Omental fat pad (tissue), 3 donors: ENCODE measurements at regions not wholly inside any gene's neighbourhood (a gene's known extent, or its start where the extent isn't known, plus 50 kb on each side); places are given as distances from the start of the nearest gene placed in this dataset.

Source experiments
- ATAC-seq: fragments of 150-250 bp; one replicate; pipeline ENCODE4 v1.9.1; 2016; ENCODE audit warnings: mild to moderate bottlenecking, moderate library complexity; ENCODE audit not compliant: low FRiP score
- DNase-seq: peaks from one replicate; pipeline ENCODE4 v3.0.0-alpha.2; 2019; ENCODE audit warnings: low spot score
- TF ChIP-seq, protein P1 (sequence below), 3 donors: fragments of 450-650 bp; IDR thresholded peaks; one replicate each; pipeline ENCODE4 v1.5.1; 2016 to 2017; ENCODE audit warnings: antibody characterized with exemption in 3 of 3, mild to moderate bottlenecking in 3 of 3, moderate library complexity in 2 of 3

DNA sequence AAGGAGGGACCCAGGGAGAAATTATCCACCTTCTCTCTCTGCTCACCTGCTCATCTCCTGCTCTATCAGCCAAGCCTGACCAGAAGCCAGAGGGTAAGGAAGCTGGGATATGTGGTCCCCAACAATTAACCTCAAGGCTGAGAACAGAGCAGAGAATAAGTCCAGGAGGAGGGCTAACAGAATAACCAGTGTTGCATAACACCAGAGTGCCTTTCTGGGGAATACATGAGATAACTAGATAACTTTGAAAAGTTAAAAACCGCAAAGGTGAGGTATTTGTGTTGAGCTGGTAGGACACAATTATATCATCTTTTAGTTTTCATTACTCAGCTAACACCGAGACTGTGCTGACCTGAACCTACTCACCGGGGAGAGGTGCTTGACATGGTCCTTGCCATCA, 180.8 kb downstream of the SALL1 start:
- ATAC-seq = no peak
- TF ChIP-seq, protein P1, sequence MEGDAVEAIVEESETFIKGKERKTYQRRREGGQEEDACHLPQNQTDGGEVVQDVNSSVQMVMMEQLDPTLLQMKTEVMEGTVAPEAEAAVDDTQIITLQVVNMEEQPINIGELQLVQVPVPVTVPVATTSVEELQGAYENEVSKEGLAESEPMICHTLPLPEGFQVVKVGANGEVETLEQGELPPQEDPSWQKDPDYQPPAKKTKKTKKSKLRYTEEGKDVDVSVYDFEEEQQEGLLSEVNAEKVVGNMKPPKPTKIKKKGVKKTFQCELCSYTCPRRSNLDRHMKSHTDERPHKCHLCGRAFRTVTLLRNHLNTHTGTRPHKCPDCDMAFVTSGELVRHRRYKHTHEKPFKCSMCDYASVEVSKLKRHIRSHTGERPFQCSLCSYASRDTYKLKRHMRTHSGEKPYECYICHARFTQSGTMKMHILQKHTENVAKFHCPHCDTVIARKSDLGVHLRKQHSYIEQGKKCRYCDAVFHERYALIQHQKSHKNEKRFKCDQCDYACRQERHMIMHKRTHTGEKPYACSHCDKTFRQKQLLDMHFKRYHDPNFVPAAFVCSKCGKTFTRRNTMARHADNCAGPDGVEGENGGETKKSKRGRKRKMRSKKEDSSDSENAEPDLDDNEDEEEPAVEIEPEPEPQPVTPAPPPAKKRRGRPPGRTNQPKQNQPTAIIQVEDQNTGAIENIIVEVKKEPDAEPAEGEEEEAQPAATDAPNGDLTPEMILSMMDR (IDR thresholded peaks at IDR 0.05) = no peak

DNA sequence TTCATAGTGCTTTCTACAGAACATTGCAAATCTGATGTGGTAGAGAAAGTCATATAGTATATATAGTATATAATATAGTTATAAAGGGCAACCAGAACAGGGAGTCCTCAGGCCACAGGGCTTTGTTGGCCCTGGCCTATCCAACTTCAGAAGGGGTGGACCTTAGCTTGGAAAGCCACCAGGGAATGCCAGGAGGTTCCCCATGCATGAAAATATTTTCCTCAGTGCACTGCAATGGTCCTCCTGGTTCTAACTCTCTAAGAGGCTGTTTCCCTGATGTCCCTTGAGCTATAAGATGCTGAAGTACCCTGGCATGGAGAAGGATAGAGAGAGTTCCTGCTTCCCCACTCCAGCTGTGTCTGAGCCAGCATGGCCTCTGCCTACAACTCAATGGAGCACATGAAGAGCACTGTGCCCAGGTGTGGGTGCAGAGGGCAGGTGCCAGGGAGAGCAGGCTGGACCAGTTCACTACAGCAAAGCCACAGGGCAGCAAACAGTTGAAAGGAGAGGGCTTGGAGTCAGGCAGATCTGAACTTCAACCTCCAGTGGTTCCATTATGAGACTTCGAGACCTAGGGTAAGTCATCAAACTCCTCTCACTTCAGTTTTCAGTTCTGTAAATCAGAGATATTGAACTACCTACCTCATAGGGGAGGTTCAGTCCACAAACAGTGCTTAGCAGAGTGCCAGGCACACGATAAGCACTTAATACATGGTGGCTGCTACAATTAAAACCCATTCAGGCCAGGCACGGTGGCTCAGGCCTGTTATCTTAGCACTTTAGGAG, 183.1 kb downstream of the SALL1 start:
- ATAC-seq (no peak), DNase-seq (no peak)
- TF ChIP-seq, protein P1 (IDR thresholded peaks at IDR 0.05) = no peak

More for the DNA sequence above, 180.8 kb downstream of the SALL1 start:
- no peak for DNase-seq

DNA sequence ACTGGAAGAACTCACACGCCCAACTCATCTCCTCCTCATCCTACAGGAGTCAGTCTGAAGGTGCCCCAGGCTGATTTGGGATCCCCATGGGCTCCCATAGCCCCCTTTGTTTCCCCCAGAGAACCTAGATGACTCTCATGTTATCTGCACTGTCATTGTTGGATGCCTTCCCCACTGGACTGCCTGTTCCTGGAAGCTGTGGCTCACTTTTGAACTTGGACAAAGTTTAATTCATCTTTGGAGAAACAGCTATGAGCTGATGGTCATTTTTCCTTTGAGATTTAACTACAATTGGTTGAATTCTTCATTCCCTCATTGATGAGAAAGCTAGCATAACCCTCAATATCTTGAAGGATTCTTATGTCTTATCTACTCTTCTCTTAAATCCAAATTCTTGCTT, 186.6 kb downstream of the SALL1 start:
- ATAC-seq (no peak), DNase-seq (no peak)
- TF ChIP-seq, protein P1 (IDR thresholded peaks at IDR 0.05) = no peak

DNA sequence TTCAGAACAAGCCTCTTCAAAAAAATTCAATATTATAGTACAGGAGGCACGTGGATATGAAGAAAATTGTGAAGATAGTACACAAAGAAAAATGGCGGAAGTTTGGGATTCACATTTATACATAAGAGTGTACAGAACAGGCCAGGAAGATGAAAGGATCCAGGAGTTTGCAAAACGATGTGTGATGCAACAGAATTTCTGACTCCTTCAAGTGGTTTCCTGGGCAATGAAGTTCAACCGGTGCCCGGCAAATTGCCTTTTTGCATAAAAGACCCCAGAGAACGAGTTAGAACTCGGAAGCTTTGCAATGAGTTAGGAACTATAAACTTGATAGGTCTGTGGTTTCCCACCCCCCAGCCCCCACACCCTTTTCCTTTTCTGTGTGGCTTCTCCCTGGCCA, 189.1 kb downstream of the SALL1 start:
- no peak for ATAC-seq
- TF ChIP-seq, protein P1 (IDR thresholded peaks at IDR 0.05) = no peak
- DNase-seq = no peak

DNA sequence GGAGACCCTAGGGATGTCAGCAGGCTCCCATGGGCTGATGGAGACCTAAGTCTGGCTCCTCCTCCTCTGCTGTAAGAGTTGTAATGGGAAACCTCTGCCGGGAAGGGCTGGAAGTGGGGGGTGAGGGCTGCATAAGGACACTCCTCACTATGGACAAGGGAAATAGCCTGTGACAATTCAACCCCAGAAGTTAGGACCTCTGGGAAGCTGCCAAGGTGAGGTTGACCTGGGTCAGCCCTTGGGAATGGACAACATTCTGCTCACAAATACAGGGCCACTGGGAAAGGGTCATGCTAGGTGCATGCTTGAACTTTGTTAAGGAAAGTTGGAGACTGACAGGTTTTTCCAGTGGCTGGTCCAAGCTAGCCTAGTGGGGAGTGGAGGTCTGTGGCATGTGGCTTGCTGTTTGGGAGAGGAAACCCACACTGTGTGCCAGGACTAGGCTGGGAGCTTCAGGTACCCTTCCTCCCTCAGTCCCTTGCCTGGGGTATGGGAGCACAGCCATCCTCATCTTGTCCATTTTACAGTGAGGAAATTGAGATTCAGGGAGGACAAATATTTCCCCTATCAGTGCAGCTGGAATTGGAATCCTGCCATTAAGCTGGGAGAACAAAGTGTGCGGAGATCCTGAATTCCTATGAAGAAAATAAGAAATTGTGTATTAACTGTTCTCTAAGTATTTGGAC, 190.4 kb downstream of the SALL1 start:
- ATAC-seq (no peak), DNase-seq (no peak)
- TF ChIP-seq, protein P1 (IDR thresholded peaks at IDR 0.05) = no peak

DNA sequence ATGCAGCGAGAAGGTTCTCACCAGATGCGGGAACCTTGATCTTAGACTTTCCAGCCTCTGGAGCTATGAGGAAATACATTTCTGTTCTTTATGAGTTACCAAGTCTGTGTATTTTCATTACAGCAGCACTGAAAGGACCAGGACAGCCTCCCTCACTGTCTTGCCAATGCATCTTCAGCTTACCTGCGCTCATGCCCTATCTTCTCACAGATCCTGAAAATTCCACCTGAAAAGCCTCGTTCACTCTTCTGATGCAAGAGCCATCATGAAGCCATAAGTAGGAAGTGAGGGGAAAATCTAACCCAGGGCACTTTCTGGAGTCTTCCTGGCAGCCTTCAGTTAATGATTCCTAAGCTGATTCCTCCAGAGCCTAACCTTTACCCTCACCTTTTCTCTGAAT, 194.0 kb downstream of the SALL1 start:
- ATAC-seq = no peak
- no peak for DNase-seq
- TF ChIP-seq, protein P1 (IDR thresholded peaks at IDR 0.05) = no peak

DNA sequence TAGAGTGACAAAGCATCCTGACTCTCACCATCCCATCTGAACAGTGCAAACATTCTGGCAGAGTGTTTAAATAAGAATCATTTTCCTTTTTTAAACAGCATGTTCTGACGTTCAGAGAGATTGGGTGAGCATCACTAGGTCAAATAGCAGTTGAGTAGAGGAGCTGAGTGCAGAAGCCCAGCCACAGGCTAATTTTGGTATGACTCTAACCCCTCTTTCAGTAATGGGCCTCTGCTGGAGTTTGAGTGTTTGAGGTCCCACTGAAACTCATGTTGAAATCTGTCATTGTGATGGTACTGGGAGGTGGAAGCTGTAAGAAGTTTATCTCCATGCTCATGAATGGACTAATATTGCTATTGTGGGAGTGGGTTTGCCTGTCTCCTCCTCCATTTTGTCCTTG, 194.4 kb downstream of the SALL1 start:
- ATAC-seq (no peak), DNase-seq (no peak)
- TF ChIP-seq, protein P1 (IDR thresholded peaks at IDR 0.05) = no peak
